ENCODE measurements at regions not wholly inside any gene's neighbourhood (a gene's known extent, or its start where the extent isn't known, plus 50 kb on each side); places are given as distances from the start of the nearest gene placed in this dataset.

DNA sequence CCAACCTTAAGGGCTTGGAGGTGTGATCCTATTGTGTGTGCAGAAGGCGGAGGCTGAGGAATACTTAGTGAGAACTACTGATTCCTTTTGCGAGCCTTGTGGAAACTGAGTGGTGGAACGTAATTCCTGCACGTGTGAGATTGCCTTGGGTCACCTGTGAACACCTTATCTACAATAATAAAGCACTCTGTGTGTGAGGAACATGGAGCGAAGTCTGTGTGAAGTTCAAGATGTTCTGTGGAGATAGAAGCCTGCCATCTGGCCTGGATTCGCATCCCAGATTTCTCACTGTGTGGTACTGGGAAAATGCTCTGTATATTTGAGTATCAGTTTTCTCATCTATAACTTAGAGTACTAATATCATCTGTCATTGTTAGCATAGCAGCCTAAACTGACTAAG lies 179.5 kb upstream of the PDZRN3 start:
- TF ChIP-seq, protein P1, sequence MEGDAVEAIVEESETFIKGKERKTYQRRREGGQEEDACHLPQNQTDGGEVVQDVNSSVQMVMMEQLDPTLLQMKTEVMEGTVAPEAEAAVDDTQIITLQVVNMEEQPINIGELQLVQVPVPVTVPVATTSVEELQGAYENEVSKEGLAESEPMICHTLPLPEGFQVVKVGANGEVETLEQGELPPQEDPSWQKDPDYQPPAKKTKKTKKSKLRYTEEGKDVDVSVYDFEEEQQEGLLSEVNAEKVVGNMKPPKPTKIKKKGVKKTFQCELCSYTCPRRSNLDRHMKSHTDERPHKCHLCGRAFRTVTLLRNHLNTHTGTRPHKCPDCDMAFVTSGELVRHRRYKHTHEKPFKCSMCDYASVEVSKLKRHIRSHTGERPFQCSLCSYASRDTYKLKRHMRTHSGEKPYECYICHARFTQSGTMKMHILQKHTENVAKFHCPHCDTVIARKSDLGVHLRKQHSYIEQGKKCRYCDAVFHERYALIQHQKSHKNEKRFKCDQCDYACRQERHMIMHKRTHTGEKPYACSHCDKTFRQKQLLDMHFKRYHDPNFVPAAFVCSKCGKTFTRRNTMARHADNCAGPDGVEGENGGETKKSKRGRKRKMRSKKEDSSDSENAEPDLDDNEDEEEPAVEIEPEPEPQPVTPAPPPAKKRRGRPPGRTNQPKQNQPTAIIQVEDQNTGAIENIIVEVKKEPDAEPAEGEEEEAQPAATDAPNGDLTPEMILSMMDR (IDR thresholded peaks at IDR 0.05; ENCODE audit: low read depth, low read length, missing input control), result no peak
- TF ChIP-seq JUND (IDR thresholded peaks at IDR 0.05) (no peak), TAF1 (conservative IDR thresholded peaks at IDR 0.05) (no peak), YY1 (IDR thresholded peaks at IDR 0.05) (no peak)
- TF ChIP-seq, protein P2, sequence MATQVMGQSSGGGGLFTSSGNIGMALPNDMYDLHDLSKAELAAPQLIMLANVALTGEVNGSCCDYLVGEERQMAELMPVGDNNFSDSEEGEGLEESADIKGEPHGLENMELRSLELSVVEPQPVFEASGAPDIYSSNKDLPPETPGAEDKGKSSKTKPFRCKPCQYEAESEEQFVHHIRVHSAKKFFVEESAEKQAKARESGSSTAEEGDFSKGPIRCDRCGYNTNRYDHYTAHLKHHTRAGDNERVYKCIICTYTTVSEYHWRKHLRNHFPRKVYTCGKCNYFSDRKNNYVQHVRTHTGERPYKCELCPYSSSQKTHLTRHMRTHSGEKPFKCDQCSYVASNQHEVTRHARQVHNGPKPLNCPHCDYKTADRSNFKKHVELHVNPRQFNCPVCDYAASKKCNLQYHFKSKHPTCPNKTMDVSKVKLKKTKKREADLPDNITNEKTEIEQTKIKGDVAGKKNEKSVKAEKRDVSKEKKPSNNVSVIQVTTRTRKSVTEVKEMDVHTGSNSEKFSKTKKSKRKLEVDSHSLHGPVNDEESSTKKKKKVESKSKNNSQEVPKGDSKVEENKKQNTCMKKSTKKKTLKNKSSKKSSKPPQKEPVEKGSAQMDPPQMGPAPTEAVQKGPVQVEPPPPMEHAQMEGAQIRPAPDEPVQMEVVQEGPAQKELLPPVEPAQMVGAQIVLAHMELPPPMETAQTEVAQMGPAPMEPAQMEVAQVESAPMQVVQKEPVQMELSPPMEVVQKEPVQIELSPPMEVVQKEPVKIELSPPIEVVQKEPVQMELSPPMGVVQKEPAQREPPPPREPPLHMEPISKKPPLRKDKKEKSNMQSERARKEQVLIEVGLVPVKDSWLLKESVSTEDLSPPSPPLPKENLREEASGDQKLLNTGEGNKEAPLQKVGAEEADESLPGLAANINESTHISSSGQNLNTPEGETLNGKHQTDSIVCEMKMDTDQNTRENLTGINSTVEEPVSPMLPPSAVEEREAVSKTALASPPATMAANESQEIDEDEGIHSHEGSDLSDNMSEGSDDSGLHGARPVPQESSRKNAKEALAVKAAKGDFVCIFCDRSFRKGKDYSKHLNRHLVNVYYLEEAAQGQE (IDR thresholded peaks at IDR 0.05), result no peak
- TF ChIP-seq, protein P3, sequence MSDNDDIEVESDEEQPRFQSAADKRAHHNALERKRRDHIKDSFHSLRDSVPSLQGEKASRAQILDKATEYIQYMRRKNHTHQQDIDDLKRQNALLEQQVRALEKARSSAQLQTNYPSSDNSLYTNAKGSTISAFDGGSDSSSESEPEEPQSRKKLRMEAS (IDR thresholded peaks at IDR 0.05), result no peak
